ENCODE measurements at regions not wholly inside any gene's neighbourhood (a gene's known extent, or its start where the extent isn't known, plus 50 kb on each side); places are given as distances from the start of the nearest gene placed in this dataset.

GRCh38 chr15:66894986-66895780 is 170.2 kb upstream of the SMAD3 start:
- peaks cover 2% of the 10 kb centered on the region for H3K36me3 Mint-ChIP-seq
- peaks cover 0 to 6% (median 2%) of the 10 kb centered on the region in 3 donors for H3K4me1 Mint-ChIP-seq
- peaks cover 0 to 4% (median 0%) of the 10 kb centered on the region in 3 donors for H3K9me3 Mint-ChIP-seq
- peaks cover 4% of the 10 kb centered on the region for H3K27me3 Mint-ChIP-seq
- no peak overlapping the region for H3K27ac Mint-ChIP-seq
- H3K4me3 Mint-ChIP-seq = no peak overlapping the region

GRCh38 chr15:66895794-66896453 is 169.5 kb upstream of the SMAD3 start:
- Mint-ChIP-seq H3K27me3 (peaks cover 4% of the 10 kb centered on the region), H3K36me3 (peaks cover 2% of the 10 kb centered on the region), H3K4me1 (peaks cover 0 to 6% (median 2%) of the 10 kb centered on the region in 3 donors), H3K4me3 (no peak overlapping the region), H3K9me3 (no peaks in the 10 kb centered on the region), H3K27ac (no peak overlapping the region)

- Mint-ChIP-seq H3K9me3 (no peaks in the 10 kb centered on the region), H3K4me3 (no peak overlapping the region), H3K27me3 (peaks cover 4% of the 10 kb centered on the region), H3K36me3 (peaks cover 2% of the 10 kb centered on the region), H3K27ac (no peak overlapping the region), H3K4me1 (peaks cover 0 to 6% (median under 1%) of the 10 kb centered on the region in 3 donors)
Observed at GRCh38 chr15:66896611-66897010, 168.8 kb upstream of the SMAD3 start.

GRCh38 chr15:66897416-66897815 is 168.0 kb upstream of the SMAD3 start:
- Mint-ChIP-seq H3K9me3 (no peaks in the 10 kb centered on the region), H3K4me1 (peaks cover 0 to 6% (median 0%) of the 10 kb centered on the region in 3 donors), H3K36me3 (peaks cover 2% of the 10 kb centered on the region), H3K27me3 (peaks cover 4% of the 10 kb centered on the region), H3K27ac (no peak overlapping the region), H3K4me3 (no peak overlapping the region)

GRCh38 chr15:66897971-66898370 is 167.4 kb upstream of the SMAD3 start:
- Mint-ChIP-seq H3K27me3 (peaks cover 2% of the 10 kb centered on the region), H3K36me3 (peaks cover 2% of the 10 kb centered on the region), H3K27ac (no peak overlapping the region), H3K4me3 (no peak overlapping the region), H3K9me3 (no peaks in the 10 kb centered on the region), H3K4me1 (peaks cover 0 to 6% (median 0%) of the 10 kb centered on the region in 3 donors)

GRCh38 chr15:66898656-66899386 is 166.6 kb upstream of the SMAD3 start:
- peaks cover 1% of the 10 kb centered on the region for H3K27me3 Mint-ChIP-seq
- no peak overlapping the region for H3K27ac Mint-ChIP-seq
- H3K9me3 Mint-ChIP-seq = no peaks in the 10 kb centered on the region
- H3K4me3 Mint-ChIP-seq = no peak overlapping the region
- peaks cover 5% of the 10 kb centered on the region for H3K36me3 Mint-ChIP-seq
- H3K4me1 Mint-ChIP-seq = peaks cover 3 to 9% (median 3%) of the 10 kb centered on the region in 3 donors

GRCh38 chr15:66899555-66900350 is 165.6 kb upstream of the SMAD3 start:
- Mint-ChIP-seq H3K27me3 (no peaks in the 10 kb centered on the region), H3K27ac (no peak overlapping the region), H3K4me1 (peaks cover 5 to 11% (median 5%) of the 10 kb centered on the region in 3 donors), H3K4me3 (peak overlapping the region in 1 of 4 donors; percentile 41), H3K9me3 (no peaks in the 10 kb centered on the region), H3K36me3 (peaks cover 6% of the 10 kb centered on the region)

GRCh38 chr15:66900586-66901310 is 164.7 kb upstream of the SMAD3 start:
- H3K27ac Mint-ChIP-seq = no peak overlapping the region
- peaks cover 6% of the 10 kb centered on the region for H3K36me3 Mint-ChIP-seq
- peaks cover 5 to 11% (median 7%) of the 10 kb centered on the region in 3 donors for H3K4me1 Mint-ChIP-seq
- no peaks in the 10 kb centered on the region for H3K9me3 Mint-ChIP-seq
- H3K4me3 Mint-ChIP-seq = no peak overlapping the region
- H3K27me3 Mint-ChIP-seq = no peaks in the 10 kb centered on the region

GRCh38 chr15:66901336-66902100 is 163.9 kb upstream of the SMAD3 start:
- Mint-ChIP-seq H3K9me3 (no peaks in the 10 kb centered on the region), H3K4me1 (peaks cover 5 to 11% (median 7%) of the 10 kb centered on the region in 3 donors), H3K27me3 (no peaks in the 10 kb centered on the region), H3K4me3 (no peak overlapping the region), H3K36me3 (peaks cover 6% of the 10 kb centered on the region), H3K27ac (no peak overlapping the region)

- H3K4me3 Mint-ChIP-seq = no peak overlapping the region
- H3K9me3 Mint-ChIP-seq = no peaks in the 10 kb centered on the region
- peak overlapping the region in 1 of 3 donors; percentile 64 for H3K27ac Mint-ChIP-seq
- H3K4me1 Mint-ChIP-seq = peaks cover 12 to 18% (median 15%) of the 10 kb centered on the region in 3 donors
- peaks cover 4% of the 10 kb centered on the region for H3K36me3 Mint-ChIP-seq
- no peaks in the 10 kb centered on the region for H3K27me3 Mint-ChIP-seq
Observed at GRCh38 chr15:66905185-66905584, 160.2 kb upstream of the SMAD3 start.

- Mint-ChIP-seq H3K9me3 (no peaks in the 10 kb centered on the region), H3K27me3 (peaks cover 2% of the 10 kb centered on the region), H3K27ac (peak overlapping the region in 2 of 3 donors; percentile 36 to 64), H3K4me3 (no peak overlapping the region), H3K36me3 (peaks cover 4% of the 10 kb centered on the region), H3K4me1 (peaks cover 12 to 18% (median 15%) of the 10 kb centered on the region in 3 donors)
Observed at GRCh38 chr15:66905954-66906353, 159.4 kb upstream of the SMAD3 start.

- Mint-ChIP-seq H3K4me3 (peak overlapping the region in 1 of 4 donors; percentile 17), H3K27ac (peak overlapping the region in 1 of 3 donors; percentile 36), H3K9me3 (no peaks in the 10 kb centered on the region), H3K36me3 (peaks cover 4% of the 10 kb centered on the region), H3K27me3 (peaks cover 2% of the 10 kb centered on the region), H3K4me1 (peaks cover 12 to 21% (median 17%) of the 10 kb centered on the region in 3 donors)
Observed at GRCh38 chr15:66906668-66907614, 158.5 kb upstream of the SMAD3 start.

All from IgD-negative memory B cell (primary cell).